Hindlimb muscle (tissue), 1 donor: ENCODE measurements at regions not wholly inside any gene's neighbourhood (a gene's known extent, or its start where the extent isn't known, plus 50 kb on each side); places are given as distances from the start of the nearest gene placed in this dataset.
"Not testable (repeated sequence)": the region's sequence is repeated elsewhere in the genome, so short reads cannot be mapped to it uniquely, and the experiment has no call there.

Source experiments
- DNase-seq: peaks from one replicate; pipeline ENCODE4 v3.0.0-alpha.2; 2013

GRCh38 chr15:95148183-95148582, 916.8 kb downstream of the MCTP2 start:
- DNase-seq, result no peak

- no peak for DNase-seq
Measured at GRCh38 chr15:95149036-95149435, 917.7 kb downstream of the MCTP2 start.

GRCh38 chr15:95149771-95150170, 918.4 kb downstream of the MCTP2 start:
- no peak for DNase-seq

- no peak for DNase-seq
Measured at GRCh38 chr15:95150466-95150865, 919.1 kb downstream of the MCTP2 start.

- no peak for DNase-seq
Measured at GRCh38 chr15:95152741-95153140, 921.4 kb downstream of the MCTP2 start.

GRCh38 chr15:95153201-95153600, 921.8 kb downstream of the MCTP2 start:
- DNase-seq, result not testable (repeated sequence)

- no peak for DNase-seq
Measured at GRCh38 chr15:95160316-95160715, 929.0 kb downstream of the MCTP2 start.

- no peak for DNase-seq
Measured at GRCh38 chr15:95162069-95162468, 930.7 kb downstream of the MCTP2 start.

- DNase-seq, result peak; percentile 3
Measured at GRCh38 chr15:95162531-95162930, 931.2 kb downstream of the MCTP2 start.

- DNase-seq, result no peak
Measured at GRCh38 chr15:95162967-95163531, 931.7 kb downstream of the MCTP2 start.

- no peak for DNase-seq
Measured at GRCh38 chr15:95168152-95168551, 936.8 kb downstream of the MCTP2 start.

GRCh38 chr15:95168951-95169431, 937.6 kb downstream of the MCTP2 start:
- DNase-seq, result no peak

- DNase-seq, result peak; percentile 40
Measured at GRCh38 chr15:95169541-95170459, 938.4 kb downstream of the MCTP2 start.

- no peak for DNase-seq
Measured at GRCh38 chr15:95170561-95171380, 939.4 kb downstream of the MCTP2 start.

- no peak for DNase-seq
Measured at GRCh38 chr15:95171564-95171963, 940.2 kb downstream of the MCTP2 start.

- peak; percentile 66 for DNase-seq
Measured at GRCh38 chr15:95174301-95175259, 943.2 kb downstream of the MCTP2 start.

GRCh38 chr15:95175914-95176658, 944.7 kb downstream of the MCTP2 start:
- DNase-seq, result no peak

GRCh38 chr15:95176794-95177577, 945.6 kb downstream of the MCTP2 start:
- DNase-seq, result no peak

GRCh38 chr15:95180530-95180929, 949.2 kb downstream of the MCTP2 start:
- DNase-seq, result no peak

GRCh38 chr15:95182091-95182490, 950.7 kb downstream of the MCTP2 start:
- DNase-seq, result no peak
